DND-41 (cell line): ENCODE measurements at regions not wholly inside any gene's neighbourhood (a gene's known extent, or its start where the extent isn't known, plus 50 kb on each side); places are given as distances from the start of the nearest gene placed in this dataset.

ENCODE experiments used
- ATAC-seq: fragments of 200-7000 bp; cut with Tn5 transposase; 3 replicates; pipeline ENCODE4 v1.9.1; 2021; ENCODE audit warnings: low read depth; ENCODE audit not compliant: insufficient read depth
- DNase-seq: peaks from one replicate; pipeline ENCODE4 v3.0.0-alpha.2; 2020
- H2AFZ ChIP-seq: 2 replicates; pipeline ENCODE4 v1.6.0; 2012; ENCODE audit warnings: low read depth, low read length
- H3K27ac ChIP-seq: 2 replicates; pipeline ENCODE4 v1.5.1; 2012; ENCODE audit warnings: low read length, inconsistent platforms
- H3K27me3 ChIP-seq: fragments of 200-600 bp; sonication (generic); 2 replicates; pipeline ENCODE4 v1.6.0; 2012; ENCODE audit warnings: low read length, mild to moderate bottlenecking, inconsistent platforms; ENCODE audit not compliant: insufficient read depth, poor library complexity
- H3K36me3 ChIP-seq: 2 replicates; pipeline ENCODE4 v1.5.1; 2012; ENCODE audit warnings: low read length, inconsistent platforms; ENCODE audit not compliant: insufficient read depth
- H3K4me1 ChIP-seq: 2 replicates; pipeline ENCODE4 v1.5.1; 2012; ENCODE audit warnings: mild to moderate bottlenecking, low read length; ENCODE audit not compliant: insufficient read depth
- H3K4me2 ChIP-seq: 2 replicates; pipeline ENCODE4 v1.6.0; 2012; ENCODE audit warnings: mild to moderate bottlenecking, moderate library complexity, low read length, inconsistent platforms; ENCODE audit not compliant: insufficient read depth
- H3K4me3 ChIP-seq, 2 experiments: fragments of 200-600 bp in 1 of 2; shearing (Covaris generic) in 1 of 2; 2 replicates each; pipeline ENCODE4 v1.5.1; 2012 to 2016; ENCODE audit warnings: inconsistent platforms in 2 of 2, low read length in 2 of 2, mild to moderate bottlenecking in 2 of 2, low read depth in 1 of 2, moderate library complexity in 1 of 2
- H3K79me2 ChIP-seq: 2 replicates; pipeline ENCODE4 v1.6.0; 2012; ENCODE audit warnings: low read length, inconsistent platforms; ENCODE audit not compliant: insufficient read depth
- H3K9ac ChIP-seq: 2 replicates; pipeline ENCODE4 v1.6.0; 2012; ENCODE audit warnings: low read depth, mild to moderate bottlenecking, inconsistent platforms, low read length, moderate library complexity
- H3K9me3 ChIP-seq: 2 replicates; pipeline ENCODE4 v1.5.1; 2012; ENCODE audit warnings: low read length, moderate library complexity, mild to moderate bottlenecking, inconsistent platforms; ENCODE audit not compliant: insufficient read depth, severe bottlenecking
- H4K20me1 ChIP-seq: 2 replicates; pipeline ENCODE4 v1.6.0; 2012; ENCODE audit warnings: low read length; ENCODE audit not compliant: insufficient read depth
- CTCF ChIP-seq: IDR thresholded peaks from 2 replicates; pipeline ENCODE4 v1.5.1; 2012; ENCODE audit warnings: borderline replicate concordance, low read length, moderate library complexity, mild to moderate bottlenecking; ENCODE audit not compliant: poor library complexity, severe bottlenecking; ENCODE audit errors: extremely low read depth
- EZH2 ChIP-seq: IDR thresholded peaks from 3 replicates; pipeline ENCODE4 v1.6.1; 2012; ENCODE audit warnings: borderline replicate concordance, low read depth, mild to moderate bottlenecking, moderate library complexity, low read length, inconsistent platforms; ENCODE audit not compliant: severe bottlenecking

GRCh38 chr13:63501702-63502101, 2086.1 kb upstream of the PCDH20 start:
- Histone ChIP-seq H2AFZ (no peak overlapping the region), H3K79me2 (no peaks in the 10 kb centered on the region), H3K9me3 (no peaks in the 10 kb centered on the region), H3K9ac (no peak overlapping the region), H4K20me1 (no peaks in the 10 kb centered on the region), H3K4me1 (no peaks in the 10 kb centered on the region), H3K36me3 (no peaks in the 10 kb centered on the region), H3K27me3 (no peaks in the 10 kb centered on the region), H3K27ac (no peak overlapping the region), H3K4me2 (no peak overlapping the region), H3K4me3 (no peak overlapping the region)
- ATAC-seq (no peak), DNase-seq (no peak)
- TF ChIP-seq EZH2: no peak

GRCh38 chr13:63497601-63498000, 2082.0 kb upstream of the PCDH20 start:
- Histone ChIP-seq H3K4me2 (no peak overlapping the region), H3K36me3 (no peaks in the 10 kb centered on the region), H3K9ac (no peak overlapping the region), H3K27me3 (no peaks in the 10 kb centered on the region), H3K4me1 (no peaks in the 10 kb centered on the region), H3K27ac (no peak overlapping the region), H3K9me3 (no peaks in the 10 kb centered on the region), H3K4me3 (no peak overlapping the region), H2AFZ (no peak overlapping the region), H4K20me1 (no peaks in the 10 kb centered on the region), H3K79me2 (no peaks in the 10 kb centered on the region)
- no peak for ATAC-seq
- no peak for DNase-seq
- TF ChIP-seq CTCF: no peak
- TF ChIP-seq EZH2: no peak

GRCh38 chr13:63492604-63493003, 2077.0 kb upstream of the PCDH20 start:
- DNase-seq (no peak), ATAC-seq (no peak)
- Histone ChIP-seq H3K9me3 (no peaks in the 10 kb centered on the region), H3K36me3 (no peaks in the 10 kb centered on the region), H3K4me1 (no peaks in the 10 kb centered on the region), H2AFZ (no peak overlapping the region), H4K20me1 (no peaks in the 10 kb centered on the region), H3K27me3 (no peaks in the 10 kb centered on the region), H3K9ac (no peak overlapping the region), H3K27ac (no peak overlapping the region), H3K4me2 (no peak overlapping the region), H3K79me2 (no peaks in the 10 kb centered on the region), H3K4me3 (no peak overlapping the region)
- no peak for TF ChIP-seq CTCF
- TF ChIP-seq EZH2: no peak

- no peak for ATAC-seq
- H2AFZ ChIP-seq: no peak overlapping the region
Observed at GRCh38 chr13:63490149-63490548, 2074.5 kb upstream of the PCDH20 start.

More at GRCh38 chr13:63490149-63490548, 2074.5 kb upstream of the PCDH20 start:
- no peaks in the 10 kb centered on the region for H3K27me3 ChIP-seq
- H3K36me3 ChIP-seq: no peaks in the 10 kb centered on the region
- no peak overlapping the region for H3K4me2 ChIP-seq
- H3K9me3 ChIP-seq: no peaks in the 10 kb centered on the region
- no peak overlapping the region for H3K4me3 ChIP-seq
- TF ChIP-seq CTCF (no peak), EZH2 (no peak)
- H3K27ac ChIP-seq: no peak overlapping the region
- H3K9ac ChIP-seq: no peak overlapping the region
- no peaks in the 10 kb centered on the region for H3K4me1 ChIP-seq
- no peaks in the 10 kb centered on the region for H4K20me1 ChIP-seq
- DNase-seq: no peak
- H3K79me2 ChIP-seq: no peaks in the 10 kb centered on the region
